Left lung (tissue), 4 donors: ENCODE measurements at regions not wholly inside any gene's neighbourhood (a gene's known extent, or its start where the extent isn't known, plus 50 kb on each side); places are given as distances from the start of the nearest gene placed in this dataset.

ENCODE experiments used
- ATAC-seq: fragments of 200-7000 bp; cut with Tn5 transposase; one replicate; pipeline ENCODE4 v1.9.1; 2020; ENCODE audit warnings: moderate library complexity
- DNase-seq, 4 donors: peaks; one replicate each; pipeline ENCODE4 v3.0.0-alpha.2; 2013 to 2020
- H3K27ac ChIP-seq, 2 donors: fragments of 200-600 bp; sonication (generic) in 1 of 2; one replicate each; pipeline versions ENCODE4 v1.5.0 to v1.8.0; 2020 to 2021
- H3K27me3 ChIP-seq, 2 donors: fragments of 200-600 bp; sonication (generic) in 1 of 2; one replicate each; pipeline versions ENCODE4 v1.5.0 to v1.8.0; 2020 to 2021
- H3K36me3 ChIP-seq, 2 donors: fragments of 200-600 bp; sonication (generic) in 1 of 2; one replicate each; pipeline versions ENCODE4 v1.5.0 to v1.8.0; 2020 to 2021
- H3K4me1 ChIP-seq, 2 donors: fragments of 200-600 bp; one replicate each; pipeline ENCODE4 v1.8.0; 2021
- H3K4me3 ChIP-seq, 2 donors: fragments of 200-600 bp; sonication (generic) in 1 of 2; one replicate each; pipeline versions ENCODE4 v1.5.0 to v1.8.0; 2020 to 2021; ENCODE audit warnings: mild to moderate bottlenecking in 1 of 2
- H3K9me3 ChIP-seq, 2 donors: fragments of 200-600 bp; sonication (generic) in 1 of 2; one replicate each; pipeline versions ENCODE4 v1.5.0 to v1.8.0; 2020 to 2021
- intact Hi-C, 2 donors: fragments of 100-400 bp; cut with DNase I; formaldehyde crosslinking; loops; one replicate each; pipeline versions ENCODE4 v1.11.2 to v1.14.2; 2022
- TF ChIP-seq, protein P1 (sequence below), 2 donors: fragments of 200-600 bp; sonication (generic) in 1 of 2; IDR thresholded peaks; one replicate each; pipeline versions ENCODE4 v1.5.0 to v1.8.0; 2021; ENCODE audit warnings: antibody characterized with exemption in 2 of 2
- donor health status: DM: no; HTN: yes; CAD: no.
- donor health status: DM: no; HTN: no; CAD: no.

DNA sequence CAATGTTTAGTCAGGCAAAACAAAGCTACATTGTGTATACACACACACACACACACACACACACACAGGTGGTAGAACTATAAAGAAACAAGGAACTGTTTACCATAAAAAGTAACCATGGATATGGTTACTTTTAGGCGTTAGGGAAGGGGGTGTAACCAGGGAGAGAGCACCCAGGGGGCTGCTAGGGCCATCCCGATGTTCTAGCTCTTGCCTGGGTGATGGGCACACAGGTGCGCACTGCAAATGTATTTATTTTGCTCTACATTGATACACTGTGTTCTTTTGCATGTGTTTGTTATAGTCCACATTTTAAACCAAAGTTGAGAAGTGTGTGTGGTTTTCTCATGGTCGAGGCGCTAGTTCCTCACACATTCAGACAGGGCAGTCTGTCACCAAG is 69.8 kb upstream of the MYCN start:
- Histone ChIP-seq H3K27ac (no peak overlapping the region), H3K4me1 (no peaks in the 10 kb centered on the region), H3K36me3 (no peaks in the 10 kb centered on the region), H3K9me3 (peaks cover 0 to 10% of the 10 kb centered on the region in 2 donors), H3K27me3 (no peaks in the 10 kb centered on the region), H3K4me3 (no peak overlapping the region)
- no peak for DNase-seq
- TF ChIP-seq, protein P1, sequence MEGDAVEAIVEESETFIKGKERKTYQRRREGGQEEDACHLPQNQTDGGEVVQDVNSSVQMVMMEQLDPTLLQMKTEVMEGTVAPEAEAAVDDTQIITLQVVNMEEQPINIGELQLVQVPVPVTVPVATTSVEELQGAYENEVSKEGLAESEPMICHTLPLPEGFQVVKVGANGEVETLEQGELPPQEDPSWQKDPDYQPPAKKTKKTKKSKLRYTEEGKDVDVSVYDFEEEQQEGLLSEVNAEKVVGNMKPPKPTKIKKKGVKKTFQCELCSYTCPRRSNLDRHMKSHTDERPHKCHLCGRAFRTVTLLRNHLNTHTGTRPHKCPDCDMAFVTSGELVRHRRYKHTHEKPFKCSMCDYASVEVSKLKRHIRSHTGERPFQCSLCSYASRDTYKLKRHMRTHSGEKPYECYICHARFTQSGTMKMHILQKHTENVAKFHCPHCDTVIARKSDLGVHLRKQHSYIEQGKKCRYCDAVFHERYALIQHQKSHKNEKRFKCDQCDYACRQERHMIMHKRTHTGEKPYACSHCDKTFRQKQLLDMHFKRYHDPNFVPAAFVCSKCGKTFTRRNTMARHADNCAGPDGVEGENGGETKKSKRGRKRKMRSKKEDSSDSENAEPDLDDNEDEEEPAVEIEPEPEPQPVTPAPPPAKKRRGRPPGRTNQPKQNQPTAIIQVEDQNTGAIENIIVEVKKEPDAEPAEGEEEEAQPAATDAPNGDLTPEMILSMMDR (IDR thresholded peaks at IDR 0.05), result no peak
- ATAC-seq, result no peak
- intact Hi-C loops, result no loop called here

DNA sequence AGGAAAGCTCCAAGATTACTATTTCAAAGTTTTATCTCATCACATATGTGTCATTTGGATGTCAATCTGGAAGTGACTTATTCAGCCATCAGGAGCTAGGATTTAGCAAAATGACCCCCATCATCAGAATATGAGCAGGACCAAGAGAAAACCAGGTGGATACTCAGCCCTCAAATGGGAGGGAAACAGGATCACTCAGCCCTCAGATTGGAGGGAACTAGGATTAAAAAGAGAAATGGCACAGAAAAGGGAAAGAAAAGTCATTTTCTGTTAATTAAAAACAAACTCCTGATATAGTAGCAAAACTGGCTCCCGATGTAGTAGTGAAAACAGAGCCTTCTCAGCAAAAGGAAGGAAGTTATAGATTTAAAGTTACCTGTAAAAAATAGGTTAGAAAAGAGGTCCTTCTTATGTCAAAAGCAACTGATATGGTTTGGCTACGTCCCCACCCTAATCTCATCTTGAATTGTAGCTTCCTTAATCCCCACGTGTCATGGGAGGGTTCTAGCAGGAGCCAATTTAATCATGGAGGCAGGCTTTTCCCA is 69.0 kb upstream of the MYCN start:
- intact Hi-C loops, result no loop called here
- H3K4me1 ChIP-seq, result no peaks in the 10 kb centered on the region
- H3K9me3 ChIP-seq, result peaks cover 0 to 10% of the 10 kb centered on the region in 2 donors
- H3K36me3 ChIP-seq, result no peaks in the 10 kb centered on the region
- TF ChIP-seq, protein P1 (IDR thresholded peaks at IDR 0.05), result no peak
- no peak for DNase-seq
- no peak overlapping the region for H3K27ac ChIP-seq
- H3K27me3 ChIP-seq, result no peaks in the 10 kb centered on the region
- H3K4me3 ChIP-seq, result no peak overlapping the region
- ATAC-seq, result no peak

DNA sequence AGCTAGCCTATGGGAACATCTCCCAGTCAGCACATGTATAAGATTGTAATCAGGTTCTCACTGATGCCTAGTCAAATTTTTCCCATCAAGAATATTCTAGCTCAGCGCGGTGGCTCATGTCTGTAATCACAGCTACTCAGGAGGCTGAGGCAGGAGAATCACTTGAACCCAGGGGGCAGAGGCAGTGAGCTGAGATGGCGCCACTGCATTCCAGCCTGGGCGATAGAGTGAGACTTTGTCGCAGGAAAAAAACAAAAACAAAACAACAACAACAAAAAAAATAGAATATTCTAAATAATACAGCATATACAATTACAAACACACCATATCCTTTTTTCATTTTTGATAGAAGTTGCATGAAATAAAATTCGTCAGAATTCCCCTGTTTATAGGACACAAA is 67.5 kb upstream of the MYCN start:
- peaks cover 0 to 12% of the 10 kb centered on the region in 2 donors for H3K9me3 ChIP-seq
- H3K27ac ChIP-seq, result no peak overlapping the region
- intact Hi-C loops, result no loop called here
- DNase-seq, result no peak
- no peak overlapping the region for H3K4me3 ChIP-seq
- TF ChIP-seq, protein P1 (IDR thresholded peaks at IDR 0.05), result no peak
- ATAC-seq, result no peak
- H3K27me3 ChIP-seq, result no peaks in the 10 kb centered on the region
- H3K4me1 ChIP-seq, result no peaks in the 10 kb centered on the region
- no peaks in the 10 kb centered on the region for H3K36me3 ChIP-seq

DNA sequence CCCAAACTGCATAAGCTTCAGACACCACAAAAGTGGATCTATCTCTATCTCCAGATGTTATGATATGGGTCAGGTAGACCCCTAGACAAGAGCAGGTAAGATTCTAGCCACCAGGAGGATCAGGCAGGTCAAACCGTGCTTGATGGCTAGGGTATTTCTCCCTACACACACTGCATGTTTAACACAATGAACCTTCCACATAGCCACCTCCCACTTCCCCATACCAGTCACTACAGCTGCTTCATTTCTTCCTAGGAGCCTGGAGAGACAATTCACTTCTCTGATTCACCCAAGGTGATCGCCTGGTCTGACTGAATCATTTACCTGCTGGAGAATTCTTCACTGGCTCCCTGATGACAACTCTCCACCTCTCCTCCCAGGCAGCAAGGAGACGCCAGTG is 66.0 kb upstream of the MYCN start:
- ATAC-seq (no peak), DNase-seq (no peak)
- Histone ChIP-seq H3K9me3 (peaks cover 0 to 12% of the 10 kb centered on the region in 2 donors), H3K27me3 (no peaks in the 10 kb centered on the region), H3K36me3 (no peaks in the 10 kb centered on the region), H3K4me3 (no peak overlapping the region), H3K4me1 (no peaks in the 10 kb centered on the region), H3K27ac (no peak overlapping the region)
- TF ChIP-seq, protein P1 (IDR thresholded peaks at IDR 0.05), result no peak
- intact Hi-C loops, result no loop called here

DNA sequence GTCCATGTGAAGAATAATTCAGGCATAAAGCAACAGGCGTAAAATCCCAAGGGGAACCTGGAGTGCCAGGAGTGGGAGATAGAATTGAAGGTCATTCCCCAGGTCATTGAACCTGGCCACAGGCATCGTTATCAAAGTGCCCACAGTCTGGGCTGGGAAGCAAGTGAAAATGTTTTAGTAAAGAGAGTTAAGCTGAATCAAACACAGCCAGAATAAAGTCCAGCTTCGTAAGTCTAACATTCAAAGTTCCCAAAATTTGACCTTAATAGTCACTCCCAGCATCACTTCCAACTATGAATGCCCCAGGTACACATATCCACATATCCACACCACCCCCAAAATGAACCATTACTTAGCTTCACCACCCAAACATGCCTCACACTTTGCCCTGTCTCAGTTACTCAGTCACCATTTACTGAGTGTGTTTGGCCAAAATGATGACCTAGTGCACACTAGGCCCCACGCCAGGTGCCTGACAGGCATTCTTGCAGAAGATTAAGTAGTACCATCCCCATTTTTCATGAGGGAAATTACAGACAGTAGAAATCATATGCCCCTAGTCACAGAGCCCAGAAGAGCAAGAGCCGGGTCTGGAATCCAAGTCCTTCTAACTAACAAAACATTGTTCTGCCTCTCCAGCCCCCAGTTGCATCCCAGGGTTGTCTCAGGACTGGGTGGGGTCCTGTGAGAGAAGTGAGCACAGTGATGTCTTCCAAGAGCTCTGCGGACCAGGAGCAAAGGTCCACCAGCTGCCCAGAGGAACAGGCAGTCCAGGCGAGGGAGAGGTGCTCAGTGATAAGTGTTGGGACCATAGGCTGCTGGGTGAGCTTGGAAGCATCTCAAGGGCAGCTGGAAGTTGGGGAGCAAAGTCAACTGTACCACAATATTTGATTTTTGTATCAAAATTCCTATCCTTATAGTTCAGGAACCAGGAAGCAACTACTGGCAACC is 65.2 kb upstream of the MYCN start:
- no peak for ATAC-seq
- H3K27me3 ChIP-seq, result no peaks in the 10 kb centered on the region
- H3K27ac ChIP-seq, result no peak overlapping the region
- TF ChIP-seq, protein P1 (IDR thresholded peaks at IDR 0.05), result no peak
- peaks cover 0 to 12% of the 10 kb centered on the region in 2 donors for H3K9me3 ChIP-seq
- no peaks in the 10 kb centered on the region for H3K36me3 ChIP-seq
- no peaks in the 10 kb centered on the region for H3K4me1 ChIP-seq
- H3K4me3 ChIP-seq, result no peak overlapping the region
- intact Hi-C loops, result no loop called here
- no peak for DNase-seq
